NT2/D1 (cell line): ENCODE measurements at regions not wholly inside any gene's neighbourhood (a gene's known extent, or its start where the extent isn't known, plus 50 kb on each side); places are given as distances from the start of the nearest gene placed in this dataset.

Experiments
- DNase-seq: peaks from one replicate; pipeline ENCODE4 v3.0.0-alpha.2; 2011; ENCODE audit warnings: low read depth, low spot score
- H3K27me3 ChIP-seq: 2 replicates; pipeline ENCODE4 v1.6.0; 2011; ENCODE audit warnings: mild to moderate bottlenecking; ENCODE audit not compliant: insufficient read length, insufficient read depth
- H3K36me3 ChIP-seq: 2 replicates; pipeline ENCODE4 v1.6.1; 2011; ENCODE audit warnings: mild to moderate bottlenecking, low read length, mixed read lengths; ENCODE audit not compliant: insufficient read depth, insufficient read length
- H3K4me1 ChIP-seq: 2 replicates; pipeline ENCODE4 v1.5.1; 2011; ENCODE audit not compliant: insufficient read depth, insufficient read length
- H3K4me3 ChIP-seq: 2 replicates; pipeline ENCODE4 v1.5.1; 2011; ENCODE audit warnings: low read depth; ENCODE audit not compliant: insufficient read length
- H3K9ac ChIP-seq: 2 replicates; pipeline ENCODE4 v1.6.0; 2011; ENCODE audit warnings: low read depth; ENCODE audit not compliant: insufficient read length
- H3K9me3 ChIP-seq: 2 replicates; pipeline ENCODE4 v1.5.1; 2011; ENCODE audit warnings: mild to moderate bottlenecking, low read length; ENCODE audit not compliant: insufficient read depth
- SUZ12 ChIP-seq: IDR thresholded peaks from 2 replicates; pipeline ENCODE4 v1.6.1; 2011; ENCODE audit not compliant: insufficient read length, insufficient read depth; ENCODE audit errors: extremely low read depth
- YY1 ChIP-seq: IDR thresholded peaks from 2 replicates; pipeline ENCODE4 v1.6.1; 2011; ENCODE audit not compliant: insufficient read length, insufficient read depth
- ZNF274 ChIP-seq: IDR thresholded peaks from 2 replicates; pipeline ENCODE4 v1.6.1; 2011; ENCODE audit warnings: mild to moderate bottlenecking, low read depth, low read length

GRCh38 chr1:235059221-235059620, 69.4 kb downstream of the TOMM20 start:
- H3K4me1 ChIP-seq = peaks cover 13% of the 10 kb centered on the region
- H3K9me3 ChIP-seq = no peaks in the 10 kb centered on the region

DNA sequence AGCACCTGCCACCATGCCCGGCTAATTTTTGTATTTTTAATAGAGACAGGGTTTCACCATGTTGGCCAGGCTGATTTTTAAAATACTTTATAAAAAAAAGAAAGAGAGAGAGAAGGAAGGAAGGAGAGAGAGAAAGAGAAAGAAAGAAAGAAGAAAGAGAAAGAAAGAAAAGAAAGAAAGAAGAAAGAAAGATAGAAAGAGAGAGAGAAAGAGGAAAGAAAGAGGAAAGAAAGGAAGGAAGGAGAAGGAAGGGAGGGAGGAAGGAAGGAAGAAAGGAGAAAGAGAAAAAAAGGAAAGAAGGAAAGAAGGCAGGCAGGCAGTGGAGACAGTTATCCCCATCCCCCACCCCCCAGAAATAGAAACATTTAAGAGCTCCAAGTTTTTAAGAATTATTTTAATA, 69.9 kb downstream of the TOMM20 start:
- Histone ChIP-seq H3K27me3 (no peaks in the 10 kb centered on the region), H3K4me1 (peaks cover 13% of the 10 kb centered on the region), H3K36me3 (no peaks in the 10 kb centered on the region), H3K9ac (no peak overlapping the region), H3K4me3 (no peak overlapping the region), H3K9me3 (no peaks in the 10 kb centered on the region)
- no peak for DNase-seq
- TF ChIP-seq SUZ12 (no peak), YY1 (no peak), ZNF274 (no peak)

More at GRCh38 chr1:235059221-235059620, 69.4 kb downstream of the TOMM20 start:
- Histone ChIP-seq H3K36me3 (no peaks in the 10 kb centered on the region), H3K27me3 (no peaks in the 10 kb centered on the region), H3K9ac (no peak overlapping the region), H3K4me3 (no peak overlapping the region)
- no peak for TF ChIP-seq ZNF274
- no peak for TF ChIP-seq SUZ12
- no peak for DNase-seq

- Histone ChIP-seq H3K9ac (no peak overlapping the region), H3K27me3 (no peaks in the 10 kb centered on the region), H3K4me1 (peaks cover 11% of the 10 kb centered on the region), H3K9me3 (no peaks in the 10 kb centered on the region), H3K4me3 (no peak overlapping the region), H3K36me3 (no peaks in the 10 kb centered on the region)
- no peak for TF ChIP-seq ZNF274
- no peak for TF ChIP-seq YY1
- TF ChIP-seq SUZ12 = no peak
- no peak for DNase-seq
Observed at GRCh38 chr1:235057385-235058306, 71.0 kb downstream of the TOMM20 start.

GRCh38 chr1:235056937-235057336, 71.7 kb downstream of the TOMM20 start:
- no peak for DNase-seq
- TF ChIP-seq SUZ12 (no peak), YY1 (no peak), ZNF274 (no peak)
- peaks cover 6% of the 10 kb centered on the region for H3K4me1 ChIP-seq

DNA sequence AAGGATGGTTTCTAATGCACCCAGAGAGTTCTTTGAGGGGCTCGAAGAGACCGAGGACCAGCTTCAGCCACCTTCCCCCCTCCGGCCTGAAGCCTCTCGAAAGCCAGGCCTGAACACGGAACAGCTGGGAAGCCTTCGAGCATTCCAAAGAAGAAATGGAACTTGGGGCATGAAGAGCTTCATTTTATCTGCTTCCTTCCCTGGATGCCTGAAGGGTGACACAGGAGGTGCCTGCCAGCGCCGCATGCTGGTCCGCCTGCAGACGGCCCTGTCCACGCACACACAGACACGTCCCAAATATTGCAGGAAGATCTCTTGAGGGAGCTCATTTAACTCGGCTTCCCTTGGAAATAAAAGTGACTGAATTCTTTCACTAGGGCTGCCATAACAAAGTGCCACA, 73.7 kb downstream of the TOMM20 start:
- Histone ChIP-seq H3K4me3 (no peak overlapping the region), H3K4me1 (peaks cover 3% of the 10 kb centered on the region), H3K36me3 (no peaks in the 10 kb centered on the region), H3K9me3 (no peaks in the 10 kb centered on the region), H3K27me3 (no peaks in the 10 kb centered on the region), H3K9ac (no peak overlapping the region)
- DNase-seq = no peak
- TF ChIP-seq SUZ12 = no peak
- no peak for TF ChIP-seq YY1
- TF ChIP-seq ZNF274 = no peak

More at GRCh38 chr1:235056937-235057336, 71.7 kb downstream of the TOMM20 start:
- H3K36me3 ChIP-seq = no peaks in the 10 kb centered on the region
- H3K9me3 ChIP-seq = no peaks in the 10 kb centered on the region
- H3K27me3 ChIP-seq = no peaks in the 10 kb centered on the region
- no peak overlapping the region for H3K9ac ChIP-seq
- H3K4me3 ChIP-seq = no peak overlapping the region

DNA sequence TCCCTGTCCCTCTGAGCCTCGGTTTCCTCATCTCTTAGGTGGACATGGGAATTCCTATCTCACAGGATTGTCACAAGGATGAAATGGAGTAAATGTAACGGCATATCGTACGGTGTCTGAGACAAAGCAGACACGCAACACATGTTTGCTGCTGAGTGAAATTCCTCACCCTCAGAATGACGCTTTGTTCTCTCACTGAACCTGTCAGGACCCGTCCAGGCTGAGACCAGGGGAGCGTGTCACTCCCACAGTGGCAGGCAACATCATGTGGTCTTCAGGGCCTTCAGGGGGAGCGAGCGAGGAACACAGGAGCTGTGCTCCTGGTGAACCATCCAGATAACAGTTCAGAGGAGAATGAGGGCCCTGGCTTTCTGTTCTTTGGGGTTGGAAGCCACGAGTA, 74.2 kb downstream of the TOMM20 start:
- Histone ChIP-seq H3K9ac (no peak overlapping the region), H3K4me1 (no peaks in the 10 kb centered on the region), H3K36me3 (no peaks in the 10 kb centered on the region), H3K27me3 (no peaks in the 10 kb centered on the region), H3K4me3 (no peak overlapping the region), H3K9me3 (no peaks in the 10 kb centered on the region)
- no peak for DNase-seq
- no peak for TF ChIP-seq SUZ12
- TF ChIP-seq YY1 = no peak

- Histone ChIP-seq H3K9ac (no peak overlapping the region), H3K36me3 (no peaks in the 10 kb centered on the region), H3K4me3 (no peak overlapping the region), H3K9me3 (no peaks in the 10 kb centered on the region), H3K4me1 (peaks cover 5% of the 10 kb centered on the region), H3K27me3 (no peaks in the 10 kb centered on the region)
- TF ChIP-seq YY1 (no peak), ZNF274 (no peak)
- DNase-seq = no peak
Observed at GRCh38 chr1:235052067-235053008, 76.3 kb downstream of the TOMM20 start.
